Stimulated activated CD4-positive, alpha-beta T cell treated with anti-CD3 and anti-CD28 coated beads, TNF-alpha, amount 100 ng/mL, for 48 hours (primary cell): ENCODE measurements at regions not wholly inside any gene's neighbourhood (a gene's known extent, or its start where the extent isn't known, plus 50 kb on each side); places are given as distances from the start of the nearest gene placed in this dataset.

Source experiments
- DNase-seq, 3 donors: peaks; one replicate each; pipeline ENCODE4 v3.0.0-alpha.2; 2020; ENCODE audit warnings: low read depth in 3 of 3

GRCh38 chr2:35946478-35946877, 409.1 kb upstream of the CRIM1 start:
- no peak for DNase-seq

- DNase-seq, result no peak
Observed at GRCh38 chr2:35938838-35939237, 416.7 kb upstream of the CRIM1 start.

GRCh38 chr2:35933031-35933430, 422.5 kb upstream of the CRIM1 start:
- DNase-seq, result no peak

DNA sequence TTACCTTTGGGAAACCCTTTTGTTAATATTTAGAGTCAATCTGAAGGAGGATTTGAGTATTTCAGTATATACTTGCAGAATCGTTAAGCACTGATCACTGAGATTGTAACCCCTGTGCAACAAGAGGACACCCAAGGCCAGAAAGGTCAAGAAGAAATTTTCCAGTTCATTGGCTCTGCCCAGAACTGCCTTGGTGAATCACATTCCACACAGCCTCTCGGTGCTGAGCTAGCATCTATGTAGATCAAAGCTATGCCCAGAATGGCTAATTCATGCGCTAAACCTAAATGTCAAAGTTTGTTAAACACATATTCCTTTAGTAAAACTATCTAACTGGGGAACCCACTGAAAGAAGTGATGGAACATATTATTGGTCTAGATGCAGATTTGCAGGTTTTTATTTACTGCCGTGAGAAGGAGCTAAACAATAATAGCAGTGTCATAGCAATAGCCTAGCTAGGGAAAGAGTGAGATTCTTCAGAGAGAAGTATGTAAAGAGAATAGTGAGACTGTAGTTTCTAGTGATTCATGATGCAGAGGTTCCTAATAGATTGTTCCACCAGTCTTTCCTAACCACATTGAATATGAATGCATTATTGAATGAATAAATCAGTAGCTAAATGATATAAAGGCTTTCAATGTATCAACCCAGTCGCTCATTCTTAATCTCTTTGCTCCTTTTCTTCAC, 423.2 kb upstream of the CRIM1 start:
- DNase-seq, result no peak

DNA sequence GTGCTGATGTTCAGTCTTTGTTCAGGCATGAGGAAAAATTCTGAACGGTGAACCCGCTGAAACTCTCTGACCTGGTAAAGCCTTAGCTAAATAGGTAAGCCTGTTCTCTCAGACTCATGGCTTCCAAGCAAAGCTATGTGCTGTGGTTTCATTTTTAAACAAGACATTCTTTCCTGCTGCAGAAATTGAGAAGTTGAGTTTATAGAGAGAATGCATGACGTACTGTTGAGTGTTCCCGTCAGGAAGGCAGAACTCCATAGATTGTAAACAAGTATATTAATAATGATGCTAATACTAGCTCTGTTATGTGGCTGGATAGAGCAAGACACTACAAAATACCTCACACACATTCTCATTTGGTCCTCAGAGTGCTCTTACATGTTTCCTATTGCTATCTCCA, 424.0 kb upstream of the CRIM1 start:
- no peak for DNase-seq

DNA sequence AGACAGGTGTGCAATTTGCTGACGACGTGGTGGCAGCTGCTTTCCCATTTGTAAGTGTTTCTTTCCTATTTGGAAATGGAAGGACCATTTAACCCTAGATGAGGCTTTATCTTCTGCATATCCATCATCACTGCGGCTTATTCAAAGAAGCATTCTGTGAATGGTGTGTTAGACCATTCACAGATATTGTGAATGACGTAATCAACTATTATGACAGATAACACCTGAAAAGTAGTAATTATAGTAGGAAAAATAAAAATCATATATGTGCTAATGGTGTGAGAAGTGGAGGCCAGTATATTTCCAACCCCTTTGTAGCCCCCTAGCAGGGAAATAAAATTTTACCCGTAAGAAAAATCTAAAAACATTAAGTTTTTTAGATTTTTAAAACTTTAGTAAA, 424.5 kb upstream of the CRIM1 start:
- DNase-seq, result no peak

GRCh38 chr2:35929551-35929950, 426.0 kb upstream of the CRIM1 start:
- no peak for DNase-seq

- DNase-seq, result no peak
Observed at GRCh38 chr2:35920061-35920460, 435.5 kb upstream of the CRIM1 start.

DNA sequence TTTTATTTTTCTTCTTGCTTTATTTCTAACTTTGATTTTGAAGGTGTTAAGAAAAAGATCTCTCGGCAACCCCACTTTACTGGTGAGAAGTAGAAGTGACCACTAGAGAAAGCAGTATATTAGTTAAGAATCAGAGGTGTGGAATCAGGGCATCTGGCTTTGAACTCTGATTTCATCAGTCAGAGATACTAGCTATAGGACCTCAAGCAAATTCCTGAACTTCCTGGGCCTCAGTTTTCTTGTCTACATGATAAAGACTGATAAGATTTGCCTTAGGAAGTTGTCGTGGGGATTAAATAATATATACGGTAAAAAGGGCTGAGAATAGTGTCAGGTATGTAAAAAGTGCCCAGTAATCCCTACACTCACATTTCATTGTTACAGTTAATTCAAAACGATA, 440.3 kb upstream of the CRIM1 start:
- DNase-seq, result no peak

DNA sequence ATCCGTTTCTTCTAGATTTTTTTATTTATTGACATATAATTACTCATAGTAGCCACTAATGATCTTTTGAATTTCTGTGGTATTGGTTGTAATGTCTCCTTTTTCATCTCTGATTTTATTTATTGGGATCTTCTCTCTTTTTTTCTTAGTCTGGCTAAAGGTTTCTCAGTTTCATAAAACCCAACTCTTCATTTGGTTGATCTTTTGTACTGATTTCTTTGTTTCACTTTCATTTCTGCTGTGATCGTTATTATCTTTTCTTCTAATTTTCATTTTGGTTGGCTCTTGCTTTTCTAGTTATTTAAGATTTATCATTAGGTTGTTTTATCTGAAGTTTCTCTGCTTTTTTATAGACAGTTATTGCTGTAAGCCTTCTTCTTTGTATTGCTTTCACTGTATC, 463.6 kb upstream of the CRIM1 start:
- no peak for DNase-seq

GRCh38 chr2:35891528-35891927, 464.1 kb upstream of the CRIM1 start:
- DNase-seq, result no peak

GRCh38 chr2:35887146-35887545, 468.4 kb upstream of the CRIM1 start:
- DNase-seq, result no peak

DNA sequence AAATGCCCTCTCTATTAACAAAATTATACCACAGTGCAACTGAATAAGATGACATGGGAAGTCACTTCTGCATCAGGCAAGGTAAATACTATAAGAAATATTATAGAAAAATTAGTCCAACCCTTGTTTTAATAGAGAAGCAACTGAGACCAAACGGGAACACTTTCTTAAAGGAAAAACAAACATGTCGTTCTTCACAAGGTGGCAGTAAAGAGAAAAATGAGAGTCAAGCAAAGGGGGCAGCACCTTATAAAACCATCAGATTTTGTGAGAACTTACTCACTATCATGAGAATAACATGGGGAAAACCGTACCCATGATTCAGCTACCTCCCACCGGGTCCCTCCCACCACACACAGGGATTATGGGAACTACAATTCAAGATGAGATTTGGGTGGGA, 481.7 kb upstream of the CRIM1 start:
- DNase-seq, result no peak

GRCh38 chr2:35871672-35872071, 483.9 kb upstream of the CRIM1 start:
- no peak for DNase-seq

DNA sequence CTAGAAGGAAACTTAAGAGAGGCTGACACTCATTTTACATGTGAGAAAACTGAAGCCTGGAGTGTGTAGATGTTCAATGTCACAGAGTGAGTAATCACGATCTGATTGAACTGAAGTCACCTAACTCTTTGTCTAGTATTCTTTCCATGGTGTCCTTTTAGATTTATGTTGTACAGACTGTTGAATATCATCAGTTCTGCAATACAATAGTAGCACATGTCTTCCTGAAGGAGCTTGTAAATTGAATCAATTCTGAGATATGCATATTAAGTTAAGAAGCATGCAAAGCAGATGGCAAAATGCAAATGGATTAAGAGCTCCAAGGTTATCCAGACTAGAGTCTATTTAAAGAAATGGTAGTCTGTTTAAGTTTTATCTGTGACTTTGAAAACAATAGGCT, 484.9 kb upstream of the CRIM1 start:
- no peak for DNase-seq

GRCh38 chr2:35864141-35864540, 491.4 kb upstream of the CRIM1 start:
- no peak for DNase-seq

- DNase-seq, result no peak
Observed at GRCh38 chr2:35858216-35858615, 497.4 kb upstream of the CRIM1 start.

DNA sequence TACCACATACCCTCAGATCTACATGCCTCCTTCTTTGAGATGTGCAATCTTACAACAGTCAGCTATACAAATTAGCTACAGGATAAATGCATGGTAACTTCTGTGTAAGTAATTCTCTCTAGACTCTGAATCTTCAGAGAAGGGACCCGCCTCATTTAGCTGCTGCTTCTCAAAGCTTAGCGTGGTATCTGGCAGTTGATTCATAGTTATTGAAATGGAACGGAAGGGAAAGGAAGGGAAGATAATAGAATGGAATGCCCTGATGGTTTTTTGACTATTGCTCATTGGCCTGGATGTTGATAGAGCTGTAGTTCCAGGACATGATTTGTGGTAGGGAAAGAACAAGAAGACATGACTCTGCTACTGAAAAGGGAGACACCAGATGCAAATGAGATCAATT, 498.1 kb upstream of the CRIM1 start:
- no peak for DNase-seq

GRCh38 chr2:35831385-35831784, 524.2 kb upstream of the CRIM1 start:
- no peak for DNase-seq

DNA sequence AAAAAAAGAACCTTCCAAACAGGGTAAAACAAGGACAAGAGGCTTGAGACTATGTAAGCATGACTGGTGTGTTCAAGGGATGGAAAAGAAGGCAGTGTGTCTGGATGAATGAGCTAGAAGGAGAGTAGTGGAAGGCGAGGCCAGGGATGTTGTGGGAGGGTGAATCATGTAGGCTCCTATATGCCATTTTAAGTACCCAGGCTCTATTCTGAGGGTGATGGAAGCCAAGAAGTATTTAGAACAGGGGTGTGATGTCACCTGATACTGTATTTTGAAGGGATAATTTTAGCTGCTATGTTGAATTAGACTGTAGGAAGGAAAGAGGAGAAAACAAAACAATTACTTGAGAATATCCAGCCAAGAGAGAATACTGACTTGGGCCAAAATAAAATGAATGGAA, 524.7 kb upstream of the CRIM1 start:
- DNase-seq, result no peak

- DNase-seq, result no peak
Observed at GRCh38 chr2:35827086-35827485, 528.5 kb upstream of the CRIM1 start.

GRCh38 chr2:35822716-35823115, 532.9 kb upstream of the CRIM1 start:
- no peak for DNase-seq

DNA sequence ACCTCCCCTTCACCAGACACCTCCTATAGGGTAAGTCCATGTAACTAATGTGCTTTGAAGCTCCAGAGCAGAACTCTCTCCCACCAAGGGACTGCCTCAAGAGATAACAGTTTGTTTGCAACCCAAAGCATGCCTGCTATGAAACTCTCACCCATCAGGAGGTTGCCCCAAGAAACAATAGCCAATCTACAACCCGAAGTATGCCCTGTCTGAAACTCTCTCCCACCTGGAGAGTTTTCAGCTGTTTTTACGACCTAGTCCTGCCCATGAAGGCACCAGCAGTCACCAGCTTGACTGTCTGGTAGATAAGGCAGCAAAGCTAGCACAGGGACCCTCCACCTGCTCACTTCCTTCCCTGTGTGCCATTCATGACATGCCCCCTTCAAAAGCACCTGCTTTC, 533.9 kb upstream of the CRIM1 start:
- no peak for DNase-seq

GRCh38 chr2:35820391-35820790, 535.2 kb upstream of the CRIM1 start:
- DNase-seq, result no peak
